H1 (cell line): ENCODE measurements at regions not wholly inside any gene's neighbourhood (a gene's known extent, or its start where the extent isn't known, plus 50 kb on each side); places are given as distances from the start of the nearest gene placed in this dataset.

Experiments used
- ASH2L ChIP-seq: fragments of 200-600, 300-600 bp; sonication (generic); IDR thresholded peaks from one replicate; pipeline ENCODE4 v1.7.1; 2017; ENCODE audit warnings: low read length
- CHD2 ChIP-seq: IDR thresholded peaks from 2 replicates; pipeline ENCODE4 v1.6.1; 2012; ENCODE audit warnings: low read length, improper control_type of control experiment
- PHF8 ChIP-seq: fragments of 200-600 bp; sonication (generic); conservative IDR thresholded peaks from 2 replicates; pipeline ENCODE4 v1.7.1; 2012; ENCODE audit warnings: low read depth, mild to moderate bottlenecking, inconsistent platforms, low read length, moderate library complexity
- SIN3A ChIP-seq, 2 experiments: IDR thresholded peaks in 1 of 2; conservative IDR thresholded peaks in 1 of 2; 2 replicates each; pipeline ENCODE4 v1.6.1; 2011 to 2012; ENCODE audit warnings: low read length in 2 of 2, improper control_type of control experiment in 1 of 2, low read depth in 1 of 2, mild to moderate bottlenecking in 1 of 2
- SIX5 ChIP-seq: IDR thresholded peaks from 2 replicates; pipeline ENCODE4 v1.6.1; 2011; ENCODE audit warnings: mild to moderate bottlenecking, low read depth, low read length
- TF ChIP-seq, protein P1 (sequence below): fragments of 300-600 bp; sonication (generic); IDR thresholded peaks from 2 replicates; pipeline ENCODE4 v1.7.1; 2012; ENCODE audit warnings: low read length, moderate library complexity, mild to moderate bottlenecking, inconsistent platforms; ENCODE audit not compliant: insufficient replicate concordance
- TF ChIP-seq, protein P2 (sequence below): IDR thresholded peaks from 2 replicates; pipeline ENCODE4 v1.6.1; 2012; ENCODE audit warnings: inconsistent platforms

DNA sequence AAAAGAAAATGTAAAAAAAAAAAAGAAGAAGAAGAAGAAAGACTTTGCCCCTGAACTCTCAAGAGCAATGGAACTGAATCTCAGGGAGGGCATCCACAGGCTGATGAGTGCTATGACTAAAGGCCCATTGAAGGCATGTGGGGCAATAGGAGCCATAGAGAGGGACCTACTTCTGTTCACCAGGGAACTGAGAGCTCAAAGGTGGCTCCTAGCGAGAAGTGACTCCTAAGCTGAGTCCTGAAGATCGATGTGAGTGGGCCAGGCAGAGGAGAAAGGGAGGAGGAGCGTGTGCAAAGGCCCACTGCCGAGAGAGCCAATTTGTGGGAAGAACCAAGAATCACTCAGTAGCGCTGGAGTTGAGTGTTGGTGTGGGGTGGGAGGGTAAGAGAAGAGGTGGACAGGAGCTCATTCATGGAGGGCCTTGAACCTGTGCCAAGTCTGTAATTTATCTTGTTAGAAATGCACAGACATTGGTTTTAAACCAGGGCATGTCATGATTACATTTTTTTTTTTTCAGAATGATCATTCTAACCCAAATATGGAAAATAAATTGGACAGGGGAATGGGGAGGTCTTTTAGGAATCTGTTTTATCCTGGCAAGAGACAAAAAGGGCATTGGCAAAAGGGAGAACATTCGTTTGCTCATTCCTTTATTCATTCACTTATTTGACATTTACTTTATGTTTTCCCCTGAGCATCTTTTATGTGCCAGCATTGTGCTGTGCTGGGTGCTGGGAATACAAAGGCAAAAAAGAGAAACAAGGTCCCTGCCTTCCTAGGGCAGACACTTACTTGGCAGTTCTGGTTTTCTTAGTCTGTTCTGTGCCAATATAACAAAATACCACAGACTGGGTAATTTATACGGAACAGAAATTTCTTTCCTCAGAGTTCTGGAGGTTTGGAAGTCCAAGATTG lies 67.4 kb upstream of the DSP start (continued):
- TF ChIP-seq, protein P1, sequence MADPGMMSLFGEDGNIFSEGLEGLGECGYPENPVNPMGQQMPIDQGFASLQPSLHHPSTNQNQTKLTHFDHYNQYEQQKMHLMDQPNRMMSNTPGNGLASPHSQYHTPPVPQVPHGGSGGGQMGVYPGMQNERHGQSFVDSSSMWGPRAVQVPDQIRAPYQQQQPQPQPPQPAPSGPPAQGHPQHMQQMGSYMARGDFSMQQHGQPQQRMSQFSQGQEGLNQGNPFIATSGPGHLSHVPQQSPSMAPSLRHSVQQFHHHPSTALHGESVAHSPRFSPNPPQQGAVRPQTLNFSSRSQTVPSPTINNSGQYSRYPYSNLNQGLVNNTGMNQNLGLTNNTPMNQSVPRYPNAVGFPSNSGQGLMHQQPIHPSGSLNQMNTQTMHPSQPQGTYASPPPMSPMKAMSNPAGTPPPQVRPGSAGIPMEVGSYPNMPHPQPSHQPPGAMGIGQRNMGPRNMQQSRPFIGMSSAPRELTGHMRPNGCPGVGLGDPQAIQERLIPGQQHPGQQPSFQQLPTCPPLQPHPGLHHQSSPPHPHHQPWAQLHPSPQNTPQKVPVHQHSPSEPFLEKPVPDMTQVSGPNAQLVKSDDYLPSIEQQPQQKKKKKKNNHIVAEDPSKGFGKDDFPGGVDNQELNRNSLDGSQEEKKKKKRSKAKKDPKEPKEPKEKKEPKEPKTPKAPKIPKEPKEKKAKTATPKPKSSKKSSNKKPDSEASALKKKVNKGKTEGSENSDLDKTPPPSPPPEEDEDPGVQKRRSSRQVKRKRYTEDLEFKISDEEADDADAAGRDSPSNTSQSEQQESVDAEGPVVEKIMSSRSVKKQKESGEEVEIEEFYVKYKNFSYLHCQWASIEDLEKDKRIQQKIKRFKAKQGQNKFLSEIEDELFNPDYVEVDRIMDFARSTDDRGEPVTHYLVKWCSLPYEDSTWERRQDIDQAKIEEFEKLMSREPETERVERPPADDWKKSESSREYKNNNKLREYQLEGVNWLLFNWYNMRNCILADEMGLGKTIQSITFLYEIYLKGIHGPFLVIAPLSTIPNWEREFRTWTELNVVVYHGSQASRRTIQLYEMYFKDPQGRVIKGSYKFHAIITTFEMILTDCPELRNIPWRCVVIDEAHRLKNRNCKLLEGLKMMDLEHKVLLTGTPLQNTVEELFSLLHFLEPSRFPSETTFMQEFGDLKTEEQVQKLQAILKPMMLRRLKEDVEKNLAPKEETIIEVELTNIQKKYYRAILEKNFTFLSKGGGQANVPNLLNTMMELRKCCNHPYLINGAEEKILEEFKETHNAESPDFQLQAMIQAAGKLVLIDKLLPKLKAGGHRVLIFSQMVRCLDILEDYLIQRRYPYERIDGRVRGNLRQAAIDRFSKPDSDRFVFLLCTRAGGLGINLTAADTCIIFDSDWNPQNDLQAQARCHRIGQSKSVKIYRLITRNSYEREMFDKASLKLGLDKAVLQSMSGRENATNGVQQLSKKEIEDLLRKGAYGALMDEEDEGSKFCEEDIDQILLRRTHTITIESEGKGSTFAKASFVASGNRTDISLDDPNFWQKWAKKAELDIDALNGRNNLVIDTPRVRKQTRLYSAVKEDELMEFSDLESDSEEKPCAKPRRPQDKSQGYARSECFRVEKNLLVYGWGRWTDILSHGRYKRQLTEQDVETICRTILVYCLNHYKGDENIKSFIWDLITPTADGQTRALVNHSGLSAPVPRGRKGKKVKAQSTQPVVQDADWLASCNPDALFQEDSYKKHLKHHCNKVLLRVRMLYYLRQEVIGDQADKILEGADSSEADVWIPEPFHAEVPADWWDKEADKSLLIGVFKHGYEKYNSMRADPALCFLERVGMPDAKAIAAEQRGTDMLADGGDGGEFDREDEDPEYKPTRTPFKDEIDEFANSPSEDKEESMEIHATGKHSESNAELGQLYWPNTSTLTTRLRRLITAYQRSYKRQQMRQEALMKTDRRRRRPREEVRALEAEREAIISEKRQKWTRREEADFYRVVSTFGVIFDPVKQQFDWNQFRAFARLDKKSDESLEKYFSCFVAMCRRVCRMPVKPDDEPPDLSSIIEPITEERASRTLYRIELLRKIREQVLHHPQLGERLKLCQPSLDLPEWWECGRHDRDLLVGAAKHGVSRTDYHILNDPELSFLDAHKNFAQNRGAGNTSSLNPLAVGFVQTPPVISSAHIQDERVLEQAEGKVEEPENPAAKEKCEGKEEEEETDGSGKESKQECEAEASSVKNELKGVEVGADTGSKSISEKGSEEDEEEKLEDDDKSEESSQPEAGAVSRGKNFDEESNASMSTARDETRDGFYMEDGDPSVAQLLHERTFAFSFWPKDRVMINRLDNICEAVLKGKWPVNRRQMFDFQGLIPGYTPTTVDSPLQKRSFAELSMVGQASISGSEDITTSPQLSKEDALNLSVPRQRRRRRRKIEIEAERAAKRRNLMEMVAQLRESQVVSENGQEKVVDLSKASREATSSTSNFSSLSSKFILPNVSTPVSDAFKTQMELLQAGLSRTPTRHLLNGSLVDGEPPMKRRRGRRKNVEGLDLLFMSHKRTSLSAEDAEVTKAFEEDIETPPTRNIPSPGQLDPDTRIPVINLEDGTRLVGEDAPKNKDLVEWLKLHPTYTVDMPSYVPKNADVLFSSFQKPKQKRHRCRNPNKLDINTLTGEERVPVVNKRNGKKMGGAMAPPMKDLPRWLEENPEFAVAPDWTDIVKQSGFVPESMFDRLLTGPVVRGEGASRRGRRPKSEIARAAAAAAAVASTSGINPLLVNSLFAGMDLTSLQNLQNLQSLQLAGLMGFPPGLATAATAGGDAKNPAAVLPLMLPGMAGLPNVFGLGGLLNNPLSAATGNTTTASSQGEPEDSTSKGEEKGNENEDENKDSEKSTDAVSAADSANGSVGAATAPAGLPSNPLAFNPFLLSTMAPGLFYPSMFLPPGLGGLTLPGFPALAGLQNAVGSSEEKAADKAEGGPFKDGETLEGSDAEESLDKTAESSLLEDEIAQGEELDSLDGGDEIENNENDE, result no peak
- TF ChIP-seq, protein P2, sequence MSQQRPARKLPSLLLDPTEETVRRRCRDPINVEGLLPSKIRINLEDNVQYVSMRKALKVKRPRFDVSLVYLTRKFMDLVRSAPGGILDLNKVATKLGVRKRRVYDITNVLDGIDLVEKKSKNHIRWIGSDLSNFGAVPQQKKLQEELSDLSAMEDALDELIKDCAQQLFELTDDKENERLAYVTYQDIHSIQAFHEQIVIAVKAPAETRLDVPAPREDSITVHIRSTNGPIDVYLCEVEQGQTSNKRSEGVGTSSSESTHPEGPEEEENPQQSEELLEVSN, result no peak
- TF ChIP-seq CHD2 (no peak), PHF8 (no peak), SIX5 (no peak), ASH2L (no peak), SIN3A (conservative IDR thresholded peaks at IDR 0.05 in 1 of 2, IDR thresholded peaks at IDR 0.05 in 1 of 2; ENCODE audit: low read depth in 1 of 2, low read length in 2 of 2) (no peak)
